Muscle layer of colon (tissue), 2 donors: ENCODE measurements at regions not wholly inside any gene's neighbourhood (a gene's known extent, or its start where the extent isn't known, plus 50 kb on each side); places are given as distances from the start of the nearest gene placed in this dataset.
"Not testable (repeated sequence)": the region's sequence is repeated elsewhere in the genome, so short reads cannot be mapped to it uniquely, and the experiment has no call there.

Experiments used
- H3K27ac ChIP-seq: one replicate; pipeline ENCODE4 v1.7.0; 2013; ENCODE audit warnings: low read depth, mild to moderate bottlenecking, low read length, moderate library complexity
- H3K27me3 ChIP-seq, 2 donors: one replicate each; pipeline ENCODE4 v1.7.0; 2013; ENCODE audit warnings: low read length in 2 of 2, mild to moderate bottlenecking in 2 of 2; ENCODE audit not compliant: insufficient read depth in 2 of 2, control insufficient read depth in 1 of 2
- H3K36me3 ChIP-seq: one replicate; pipeline ENCODE4 v1.7.0; 2013; ENCODE audit warnings: mild to moderate bottlenecking, low read length; ENCODE audit not compliant: insufficient read depth
- H3K4me1 ChIP-seq: one replicate; pipeline ENCODE4 v1.7.0; 2013; ENCODE audit warnings: mild to moderate bottlenecking, low read length; ENCODE audit not compliant: insufficient read depth
- H3K4me3 ChIP-seq, 2 donors: one replicate each; pipeline ENCODE4 v1.7.0; 2013; ENCODE audit warnings: low read length in 2 of 2, low read depth in 1 of 2, mild to moderate bottlenecking in 1 of 2, moderate library complexity in 1 of 2
- H3K9ac ChIP-seq: one replicate; pipeline ENCODE4 v1.7.0; 2013; ENCODE audit warnings: low read length
- H3K9me3 ChIP-seq: one replicate; pipeline ENCODE4 v1.7.0; 2013; ENCODE audit warnings: mild to moderate bottlenecking, low read length
- donor health status: abdominal sarcoma.
- donor health status: Adenocarcinoma of cecum.

- H3K27ac ChIP-seq, H3K9ac ChIP-seq, H3K36me3 ChIP-seq, H3K9me3 ChIP-seq, H3K4me3 ChIP-seq, H3K4me1 ChIP-seq, H3K27me3 ChIP-seq: not testable (repeated sequence)
Measured at GRCh38 chr7:149930374-149931068, 56.8 kb downstream of the ATP6V0E2 start.

DNA sequence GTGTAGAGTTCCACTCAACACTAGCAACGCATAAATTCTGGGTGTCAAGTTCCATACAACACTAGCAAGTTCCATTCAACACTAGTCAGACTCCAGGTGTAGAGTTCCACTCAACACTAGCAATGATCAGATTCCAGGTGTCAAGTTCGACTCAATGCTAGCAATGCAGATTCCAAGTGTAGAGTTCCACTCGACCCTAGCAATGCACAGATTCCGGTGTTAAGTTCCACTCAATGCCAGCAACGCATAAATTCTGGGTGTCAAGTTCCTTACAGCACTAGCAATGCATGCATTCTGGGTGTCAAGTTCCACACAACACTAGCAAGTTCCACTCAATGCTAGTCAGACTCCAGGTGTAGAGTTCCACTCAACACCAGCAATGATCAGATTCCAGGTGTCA is 60.0 kb downstream of the ATP6V0E2 start:
- not testable (repeated sequence) for H3K27ac ChIP-seq, H3K4me1 ChIP-seq, H3K36me3 ChIP-seq, H3K4me3 ChIP-seq, H3K9ac ChIP-seq, H3K27me3 ChIP-seq, H3K9me3 ChIP-seq

- not testable (repeated sequence) for H3K4me3 ChIP-seq, H3K36me3 ChIP-seq, H3K9me3 ChIP-seq, H3K9ac ChIP-seq, H3K4me1 ChIP-seq, H3K27ac ChIP-seq, H3K27me3 ChIP-seq
Measured at GRCh38 chr7:149947346-149947745, 73.6 kb downstream of the ATP6V0E2 start.

GRCh38 chr7:149948444-149948843 is 74.7 kb downstream of the ATP6V0E2 start:
- H3K9ac ChIP-seq, H3K27ac ChIP-seq, H3K4me1 ChIP-seq, H3K9me3 ChIP-seq, H3K27me3 ChIP-seq, H3K4me3 ChIP-seq, H3K36me3 ChIP-seq: not testable (repeated sequence)

DNA sequence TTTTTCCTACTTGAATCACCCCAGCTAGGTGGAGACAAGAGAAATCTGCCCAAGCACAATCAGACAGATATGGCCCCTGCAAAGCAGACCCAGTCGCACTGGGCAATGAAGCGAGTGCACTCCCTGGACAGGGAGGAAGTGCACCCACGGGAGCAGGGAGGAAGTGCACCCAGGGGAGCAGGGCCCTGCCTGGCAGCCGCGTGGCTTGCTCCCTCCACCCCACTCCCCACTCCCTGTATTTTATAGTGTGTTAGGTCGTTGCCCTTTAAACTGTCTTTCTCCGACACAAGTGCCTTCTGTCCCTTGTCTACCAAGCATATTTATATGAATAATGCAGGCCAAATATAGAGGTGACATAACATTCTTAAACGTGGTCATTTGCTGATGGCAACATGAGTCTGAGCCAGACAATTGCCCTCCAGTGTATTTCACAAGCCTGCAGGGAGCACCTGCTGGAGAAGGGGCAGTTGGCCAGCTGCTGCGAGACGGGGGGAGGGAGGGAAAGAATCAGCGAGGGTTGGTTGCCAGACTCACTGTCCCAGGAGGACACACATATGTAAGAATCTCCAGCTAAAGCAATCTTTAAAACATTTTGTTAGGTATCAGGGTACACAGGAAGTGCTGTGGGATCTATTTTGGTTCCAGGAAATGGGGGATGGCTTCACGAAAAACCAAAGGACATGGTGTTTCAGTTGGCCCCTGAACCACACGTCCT is 76.3 kb downstream of the ATP6V0E2 start:
- not testable (repeated sequence) for H3K9me3 ChIP-seq

GRCh38 chr7:149950578-149950924 is 76.8 kb downstream of the ATP6V0E2 start:
- H3K9me3 ChIP-seq, H3K4me1 ChIP-seq, H3K27ac ChIP-seq, H3K4me3 ChIP-seq, H3K27me3 ChIP-seq, H3K9ac ChIP-seq, H3K36me3 ChIP-seq: not testable (repeated sequence)

More for the DNA sequence above, 76.3 kb downstream of the ATP6V0E2 start:
- H3K9ac ChIP-seq, H3K4me3 ChIP-seq, H3K36me3 ChIP-seq, H3K27ac ChIP-seq, H3K4me1 ChIP-seq, H3K27me3 ChIP-seq: not testable (repeated sequence)

- H3K36me3 ChIP-seq, H3K4me1 ChIP-seq, H3K9ac ChIP-seq: not testable (repeated sequence)
Measured at GRCh38 chr7:149951579-149951978, 77.8 kb downstream of the ATP6V0E2 start.

DNA sequence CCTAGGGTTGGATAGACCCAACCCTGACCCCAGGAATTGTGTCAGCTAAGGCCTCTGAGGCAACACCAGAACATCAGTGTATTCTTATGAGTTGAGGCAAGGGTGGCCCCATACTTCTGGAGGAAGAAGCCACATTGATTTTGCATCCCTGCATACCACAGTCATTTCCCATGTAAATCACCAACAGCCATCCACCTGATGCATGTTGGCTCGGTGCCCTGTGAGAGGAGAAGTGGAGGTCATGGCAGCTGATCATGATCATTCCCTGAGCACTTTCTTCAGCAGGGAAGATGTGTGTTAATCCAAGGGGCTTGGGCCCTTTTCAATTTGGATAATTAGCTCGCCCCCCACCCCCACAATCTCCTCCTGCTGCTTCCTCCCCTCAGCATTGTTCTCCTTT is 85.1 kb downstream of the ATP6V0E2 start:
- not testable (repeated sequence) for H3K9me3 ChIP-seq, H3K36me3 ChIP-seq, H3K27ac ChIP-seq, H3K4me1 ChIP-seq, H3K4me3 ChIP-seq, H3K9ac ChIP-seq, H3K27me3 ChIP-seq

More at GRCh38 chr7:149951579-149951978, 77.8 kb downstream of the ATP6V0E2 start:
- H3K9me3 ChIP-seq, H3K27me3 ChIP-seq, H3K4me3 ChIP-seq, H3K27ac ChIP-seq: not testable (repeated sequence)

DNA sequence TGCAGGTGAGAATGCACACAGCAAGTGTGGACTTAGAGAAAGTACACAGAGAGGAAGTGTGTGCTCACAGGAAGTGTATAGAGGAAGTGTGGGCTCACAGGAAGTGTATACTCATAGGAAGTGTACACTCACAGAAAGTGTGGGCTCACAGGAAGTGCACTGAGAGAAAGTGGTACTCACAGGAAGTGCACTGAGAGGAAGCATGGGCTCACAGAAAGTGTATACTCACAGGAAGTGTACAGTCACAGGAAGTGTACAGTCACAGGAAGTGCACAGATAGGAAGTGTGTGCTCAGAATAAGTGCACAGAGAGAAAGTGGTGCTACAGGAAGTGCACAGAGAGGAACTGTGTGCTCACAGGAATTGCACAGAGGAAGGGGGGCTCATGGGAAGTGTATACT is 87.1 kb downstream of the ATP6V0E2 start:
- H3K27ac ChIP-seq: not testable (repeated sequence)

GRCh38 chr7:149961878-149962277 is 88.1 kb downstream of the ATP6V0E2 start:
- H3K4me3 ChIP-seq, H3K9ac ChIP-seq, H3K27me3 ChIP-seq, H3K9me3 ChIP-seq, H3K27ac ChIP-seq, H3K4me1 ChIP-seq, H3K36me3 ChIP-seq: not testable (repeated sequence)

More for the DNA sequence above, 87.1 kb downstream of the ATP6V0E2 start:
- not testable (repeated sequence) for H3K9me3 ChIP-seq, H3K4me3 ChIP-seq, H3K4me1 ChIP-seq, H3K9ac ChIP-seq, H3K36me3 ChIP-seq, H3K27me3 ChIP-seq

DNA sequence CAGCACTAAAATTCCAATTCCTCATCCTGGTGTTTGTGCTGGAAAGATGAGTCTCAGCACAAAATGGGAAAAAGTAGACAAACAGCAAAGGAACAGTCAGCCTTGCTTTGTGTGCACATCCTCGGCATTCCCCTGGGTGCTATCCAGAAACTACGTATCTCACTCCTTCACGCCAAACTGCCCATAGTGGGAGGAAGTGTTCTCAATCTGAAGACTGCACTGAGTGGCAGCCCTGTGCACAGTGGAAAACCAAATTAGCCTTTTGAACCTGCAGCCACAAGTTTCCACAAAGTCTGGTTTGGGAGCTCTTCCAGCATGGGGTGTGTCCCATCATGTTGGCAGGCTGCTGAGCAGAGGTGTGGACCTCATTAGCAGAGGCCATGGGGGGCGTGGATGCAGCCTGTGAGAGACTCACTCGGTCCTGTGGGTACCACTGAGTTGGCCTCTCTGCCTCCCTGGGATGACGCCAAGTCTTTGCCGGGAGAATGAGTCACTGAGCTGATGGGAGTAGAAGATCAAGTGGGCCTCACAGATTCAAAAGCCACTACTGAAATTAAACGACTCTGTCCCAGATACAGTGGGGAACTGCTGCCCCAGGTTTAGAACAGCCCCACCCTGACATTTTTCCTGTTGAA is 89.0 kb downstream of the ATP6V0E2 start:
- not testable (repeated sequence) for H3K9me3 ChIP-seq, H3K4me3 ChIP-seq, H3K4me1 ChIP-seq, H3K36me3 ChIP-seq, H3K27me3 ChIP-seq, H3K27ac ChIP-seq, H3K9ac ChIP-seq

- not testable (repeated sequence) for H3K4me3 ChIP-seq, H3K27me3 ChIP-seq, H3K9ac ChIP-seq, H3K36me3 ChIP-seq, H3K27ac ChIP-seq, H3K4me1 ChIP-seq, H3K9me3 ChIP-seq
Measured at GRCh38 chr7:149963985-149964384, 90.2 kb downstream of the ATP6V0E2 start.
